ENCODE measurements at regions not wholly inside any gene's neighbourhood (a gene's known extent, or its start where the extent isn't known, plus 50 kb on each side); places are given as distances from the start of the nearest gene placed in this dataset.

DNA sequence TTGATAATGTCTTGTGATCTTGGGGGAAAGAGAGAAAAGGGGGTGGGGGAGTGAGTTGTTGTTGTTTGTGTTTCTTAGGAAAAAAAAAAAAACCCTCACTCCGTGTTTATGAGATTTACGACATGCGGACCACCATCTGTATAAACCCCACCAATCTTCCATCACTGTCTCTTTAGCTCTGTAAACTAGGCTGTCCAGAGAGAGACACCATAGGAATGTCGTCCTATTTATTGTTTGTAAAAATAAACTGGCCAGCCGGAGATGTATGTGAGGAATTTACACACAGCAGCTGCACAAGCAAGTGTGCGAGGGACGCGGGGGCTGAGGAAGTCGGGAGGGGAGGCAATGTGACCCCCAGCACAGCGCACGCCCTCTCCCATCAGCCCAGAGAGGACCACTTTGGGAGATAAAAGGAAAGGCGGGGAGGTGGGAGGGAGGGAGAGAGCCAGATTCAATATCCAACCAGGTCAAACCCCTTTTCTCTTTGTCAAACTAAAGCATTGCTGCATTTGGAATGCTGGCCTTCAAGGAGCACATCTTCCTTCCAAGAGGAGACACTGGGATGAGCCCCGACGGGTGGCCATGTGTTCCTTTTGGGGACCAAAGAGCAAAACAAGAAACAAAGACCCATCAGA is 136.2 kb upstream of the SALL1 start:
- no TSS peak for BruUV-seq (replicated peaks)
- Histone ChIP-seq H3K9me3 (ENCODE audit: control insufficient read depth, insufficient read depth, low read length) (no peaks in the 10 kb centered on the region; the same call in 1 of the 2 replicates), H2AFZ (replicated peaks; ENCODE audit: low read length, poor library complexity) (peak overlapping the region; percentile 39), H3K9ac (ENCODE audit: low read depth, low read length) (no peak overlapping the region), H3K79me1 (ENCODE audit: low read depth in 1 of 2, low read length in 2 of 2) (no peaks in the 10 kb centered on the region), H3K18ac (ENCODE audit: low read depth, low read length) (no peak overlapping the region), H3K4me2 (ENCODE audit: low read depth, low read length) (no peak overlapping the region), H2AK5ac (ENCODE audit: low read depth, low read length) (no peak overlapping the region), H3K4me1 (ENCODE audit: control insufficient read depth, insufficient read depth, low read length) (no peaks in the 10 kb centered on the region), H3K4me3 (ENCODE audit: insufficient read depth, low read depth, low read length) (no peak overlapping the region), H2AK9ac (replicated peaks; ENCODE audit: low read depth, low read length, poor library complexity) (no peak overlapping the region), H2BK120ac (ENCODE audit: low read depth, low read length) (0 out of 2 replicates have a peak overlapping the region, but pooled peaks have one; percentile 15), H3K9me1 (ENCODE audit: insufficient read depth, low read length) (peaks cover 3% of the 10 kb centered on the region; the same call in 1 of the 2 replicates), H3K56ac (ENCODE audit: extremely low read depth, insufficient read depth, low read length) (no peak overlapping the region), H3K27ac (ENCODE audit: insufficient read depth, low read length) (no peak overlapping the region), H4K5ac (ENCODE audit: low read depth, low read length) (no peak overlapping the region), H3K23ac (ENCODE audit: low read depth, low read length) (no peak overlapping the region), H3K14ac (replicated peaks; ENCODE audit: low read depth, low read length) (no peak overlapping the region), H4K91ac (ENCODE audit: insufficient read depth, low read depth, low read length) (no peak overlapping the region), H2BK5ac (ENCODE audit: low read depth, low read length, poor library complexity, severe bottlenecking) (no peak overlapping the region), H2BK20ac (ENCODE audit: low read depth, low read length) (no peak overlapping the region), H3K36me3 (ENCODE audit: control insufficient read depth, insufficient read depth, low read length) (no peaks in the 10 kb centered on the region), H2BK15ac (ENCODE audit: low read depth, low read length) (no peak overlapping the region), H3K4ac (ENCODE audit: low read depth, low read length) (no peak overlapping the region), H3K27me3 (ENCODE audit: control insufficient read depth, insufficient read depth, low read length) (peaks cover 2% of the 10 kb centered on the region; the same call in 1 of the 2 replicates), H4K8ac (ENCODE audit: low read depth in 2 of 2, low read length in 2 of 2) (no peak overlapping the region), H4K20me1 (ENCODE audit: insufficient read depth, low read length) (no peaks in the 10 kb centered on the region)
- ATAC-seq (ENCODE audit: low read depth) (no peak), DNase-seq (no peak)
- WGBS, 2 experiments (ENCODE audit: extremely low coverage in 2 of 2, insufficient read length in 1 of 2), result no CpG with 5 or more reads among the region's 14 CpGs
- in situ Hi-C loops (cut with MboI; ENCODE audit: low sequenced_read_pairs) (no loop called here), intact Hi-C loops (cut with micrococcal nuclease) (no loop called here), dilution Hi-C loops (cut with HindIII; ENCODE audit: low sequenced_read_pairs, unreplicated experiment) (no loop called here)
- TF ChIP-seq MAFK (IDR thresholded peaks at IDR 0.05; ENCODE audit: low read depth, low read length) (no peak), CEBPB (IDR thresholded peaks at IDR 0.05; ENCODE audit: low read depth, low read length) (no peak), RAD21 (IDR thresholded peaks at IDR 0.05; ENCODE audit: low read length) (no peak), POLR2A (IDR thresholded peaks at IDR 0.05; ENCODE audit: low read depth, low read length) (no peak), SMC3 (IDR thresholded peaks at IDR 0.05; ENCODE audit: low read depth, low read length) (no peak), MAZ (IDR thresholded peaks at IDR 0.05; ENCODE audit: borderline replicate concordance, low read depth, low read length) (no peak), MXI1 (IDR thresholded peaks at IDR 0.05; ENCODE audit: borderline replicate concordance, low read depth, low read length) (no peak), FOS (IDR thresholded peaks at IDR 0.05; ENCODE audit: low read depth, low read length) (no peak), CHD1 (IDR thresholded peaks at IDR 0.05; ENCODE audit: low read depth, low read length) (no peak), NFE2L2 (IDR thresholded peaks at IDR 0.05; ENCODE audit: low read depth, low read length) (no peak), RFX5 (IDR thresholded peaks at IDR 0.05; ENCODE audit: low read depth, low read length) (no peak), CTCF (conservative IDR thresholded peaks at IDR 0.05; ENCODE audit: low read depth, low read length) (no peak), RCOR1 (IDR thresholded peaks at IDR 0.05; ENCODE audit: insufficient replicate concordance, low read length) (no peak), USF2 (IDR thresholded peaks at IDR 0.05; ENCODE audit: low read depth, low read length) (no peak), BHLHE40 (IDR thresholded peaks at IDR 0.05; ENCODE audit: low read depth, low read length) (no peak)
- TF ChIP-seq, protein P1, sequence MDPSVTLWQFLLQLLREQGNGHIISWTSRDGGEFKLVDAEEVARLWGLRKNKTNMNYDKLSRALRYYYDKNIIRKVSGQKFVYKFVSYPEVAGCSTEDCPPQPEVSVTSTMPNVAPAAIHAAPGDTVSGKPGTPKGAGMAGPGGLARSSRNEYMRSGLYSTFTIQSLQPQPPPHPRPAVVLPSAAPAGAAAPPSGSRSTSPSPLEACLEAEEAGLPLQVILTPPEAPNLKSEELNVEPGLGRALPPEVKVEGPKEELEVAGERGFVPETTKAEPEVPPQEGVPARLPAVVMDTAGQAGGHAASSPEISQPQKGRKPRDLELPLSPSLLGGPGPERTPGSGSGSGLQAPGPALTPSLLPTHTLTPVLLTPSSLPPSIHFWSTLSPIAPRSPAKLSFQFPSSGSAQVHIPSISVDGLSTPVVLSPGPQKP (IDR thresholded peaks at IDR 0.05; ENCODE audit: borderline replicate concordance, low read depth, low read length), result no peak
- ChIA-PET CTCF (no interaction called here), POLR2A (ENCODE audit: unreplicated experiment) (no interaction called here)

All from IMR-90 (cell line).